ENCODE measurements at regions not wholly inside any gene's neighbourhood (a gene's known extent, or its start where the extent isn't known, plus 50 kb on each side); places are given as distances from the start of the nearest gene placed in this dataset.
A peak's percentile ranks its signal among the peaks of the same experiment; 100 is the strongest.

DNA sequence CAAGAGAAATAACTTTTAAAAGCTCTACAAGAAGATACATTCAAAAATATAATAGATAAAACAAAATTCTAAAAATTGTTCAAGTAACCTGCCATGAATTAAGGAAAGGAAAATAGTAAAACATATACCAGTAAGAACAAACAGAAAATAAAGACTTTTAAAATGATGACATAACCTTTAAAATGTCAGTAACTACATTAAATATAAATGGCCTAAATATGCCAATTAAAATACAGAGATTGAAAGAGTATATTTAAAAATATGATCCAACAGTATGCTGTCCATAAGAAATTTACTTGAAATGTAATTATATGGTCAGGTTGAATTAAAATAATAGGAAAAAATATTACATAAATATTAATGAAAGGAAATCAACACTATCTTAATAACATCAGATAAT, 911.7 kb upstream of the POU3F3 start:
- DNase-seq (ENCODE audit: insufficient read length, low spot score) (no peak), FAIRE-seq (no peak)
- TF ChIP-seq POLR2A (IDR thresholded peaks at IDR 0.05; ENCODE audit: low read depth, low read length) = no peak

DNA sequence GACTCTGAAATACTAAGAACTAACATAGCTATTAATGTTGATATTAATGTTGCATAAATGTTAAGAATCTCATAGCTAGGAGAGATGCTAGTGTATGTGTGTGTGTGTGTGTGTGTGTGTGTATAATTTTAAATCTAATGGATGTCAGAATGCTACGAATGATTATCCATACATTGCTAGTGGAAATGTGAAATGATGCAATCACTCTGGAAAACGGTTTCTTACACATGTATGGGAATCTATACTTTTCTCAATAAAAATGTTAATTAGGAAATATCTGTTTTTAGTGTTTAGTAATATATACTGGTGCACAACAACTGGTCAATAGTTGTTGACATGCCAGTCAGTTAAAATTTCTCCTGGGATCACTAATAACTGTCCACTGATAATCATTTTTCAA, 908.8 kb upstream of the POU3F3 start:
- DNase-seq (ENCODE audit: insufficient read length, low spot score) = no peak
- TF ChIP-seq POLR2A (IDR thresholded peaks at IDR 0.05; ENCODE audit: low read depth, low read length) = no peak
- no peak for FAIRE-seq

- FAIRE-seq = no peak
- no peak for TF ChIP-seq POLR2A (IDR thresholded peaks at IDR 0.05; ENCODE audit: low read depth, low read length)
- peak; percentile 1 for DNase-seq (ENCODE audit: insufficient read length, low spot score)
These were observed 894.5 kb upstream of the POU3F3 start for GRCh38 chr2:103959174-103960128.

DNA sequence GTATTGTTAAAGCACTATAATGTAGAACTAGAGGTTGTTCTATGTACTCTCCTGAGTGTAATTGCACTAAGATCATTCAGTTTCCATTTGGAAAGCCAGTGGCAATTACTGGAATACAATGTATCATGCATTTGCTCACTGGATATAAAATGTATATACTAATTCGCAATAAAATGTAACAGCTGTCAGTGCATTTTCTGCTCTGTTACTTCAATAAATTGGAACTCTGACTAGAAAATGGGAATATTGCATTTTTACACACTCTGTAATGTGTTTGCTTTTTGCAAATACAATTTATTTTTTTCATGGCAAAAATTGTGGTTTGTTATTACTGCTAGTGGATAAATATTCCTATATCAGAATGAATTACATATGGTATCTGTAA, 893.8 kb upstream of the POU3F3 start:
- DNase-seq (ENCODE audit: insufficient read length, low spot score) (no peak), FAIRE-seq (no peak)
- TF ChIP-seq POLR2A (IDR thresholded peaks at IDR 0.05; ENCODE audit: low read depth, low read length) = no peak

DNA sequence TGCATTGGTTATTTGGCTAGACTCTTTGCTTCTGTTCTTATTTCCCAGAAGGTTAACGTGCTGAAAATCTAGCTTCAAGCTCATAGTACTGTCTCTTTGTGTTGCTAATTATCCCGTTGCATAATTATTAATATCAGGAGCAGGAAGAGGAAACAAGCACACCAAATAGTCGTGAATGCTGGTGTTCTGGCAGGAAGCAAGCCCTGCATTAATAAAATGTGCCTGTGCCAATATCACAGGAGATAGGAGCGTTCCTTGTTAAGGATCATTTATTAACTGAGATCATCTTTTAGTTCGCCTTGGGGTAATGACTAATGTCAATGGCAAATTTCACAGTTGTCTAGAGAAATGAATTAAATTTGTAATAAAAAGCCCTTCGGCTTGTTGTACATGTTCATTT, 893.0 kb upstream of the POU3F3 start:
- FAIRE-seq = no peak
- TF ChIP-seq POLR2A (IDR thresholded peaks at IDR 0.05; ENCODE audit: low read depth, low read length) = no peak
- no peak for DNase-seq (ENCODE audit: insufficient read length, low spot score)

- no peak for TF ChIP-seq POLR2A (IDR thresholded peaks at IDR 0.05; ENCODE audit: low read depth, low read length)
- no peak for FAIRE-seq
These were observed 892.1 kb upstream of the POU3F3 start for GRCh38 chr2:103961862-103962261.

GRCh38 chr2:103962670-103963069, 891.2 kb upstream of the POU3F3 start:
- no peak for TF ChIP-seq POLR2A (IDR thresholded peaks at IDR 0.05; ENCODE audit: low read depth, low read length)
- FAIRE-seq = no peak
- no peak for DNase-seq (ENCODE audit: insufficient read length, low spot score)

More at GRCh38 chr2:103961862-103962261, 892.1 kb upstream of the POU3F3 start:
- no peak for DNase-seq (ENCODE audit: insufficient read length, low spot score)

DNA sequence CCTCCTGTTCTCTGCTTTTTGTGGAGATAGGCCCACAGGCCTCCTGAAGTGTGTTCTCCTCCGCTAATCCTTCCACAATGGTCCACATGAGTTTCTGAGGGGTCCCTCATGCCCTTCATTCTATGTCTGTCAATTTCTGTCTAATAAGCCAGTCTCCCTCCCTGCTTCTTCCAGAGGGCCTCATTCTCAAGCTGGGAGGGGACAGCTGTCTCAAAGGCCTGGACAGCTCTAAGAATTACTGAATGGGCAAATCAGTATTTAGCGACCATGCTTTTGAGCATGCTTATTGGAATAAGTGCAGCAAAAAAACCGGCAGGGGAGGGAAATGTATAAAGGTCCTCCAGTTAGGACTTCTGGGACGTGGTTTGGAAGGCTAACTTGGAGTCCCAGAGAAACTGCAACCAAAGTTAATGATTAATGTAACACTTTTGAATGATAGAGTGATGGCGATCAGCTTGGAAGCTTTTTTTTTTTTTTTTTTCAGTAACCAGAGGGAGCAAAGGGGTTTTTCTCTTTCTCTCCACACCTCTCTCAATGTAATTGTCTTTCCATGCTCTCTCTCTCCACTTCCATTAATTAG, 890.7 kb upstream of the POU3F3 start:
- FAIRE-seq (no peak), DNase-seq (ENCODE audit: insufficient read length, low spot score) (no peak)
- no peak for TF ChIP-seq POLR2A (IDR thresholded peaks at IDR 0.05; ENCODE audit: low read depth, low read length)

DNA sequence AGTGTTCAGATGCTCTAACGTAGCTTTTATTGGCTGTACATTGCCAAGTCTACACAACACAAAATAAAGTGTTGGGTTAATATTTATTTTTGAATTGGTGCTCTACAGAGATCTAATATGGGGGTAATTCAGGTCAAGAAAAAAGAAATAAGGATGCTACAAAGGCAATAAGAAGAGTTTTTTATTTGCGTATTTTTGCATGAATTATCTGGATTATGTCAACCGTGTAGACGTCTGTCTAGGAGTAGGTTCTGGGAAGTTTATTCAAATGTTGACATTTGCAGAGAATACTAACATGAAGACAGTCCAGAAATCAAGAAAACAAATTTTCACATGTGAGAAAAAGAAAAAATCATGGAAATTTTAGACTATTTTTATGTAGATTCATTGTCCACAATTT, 876.7 kb upstream of the POU3F3 start:
- FAIRE-seq = no peak
- TF ChIP-seq POLR2A (IDR thresholded peaks at IDR 0.05; ENCODE audit: low read depth, low read length) = no peak
- no peak for DNase-seq (ENCODE audit: insufficient read length, low spot score)

- no peak for TF ChIP-seq POLR2A (IDR thresholded peaks at IDR 0.05; ENCODE audit: low read depth, low read length)
- no peak for FAIRE-seq
- no peak for DNase-seq (ENCODE audit: insufficient read length, low spot score)
These were observed 876.2 kb upstream of the POU3F3 start for GRCh38 chr2:103977668-103978067.

DNA sequence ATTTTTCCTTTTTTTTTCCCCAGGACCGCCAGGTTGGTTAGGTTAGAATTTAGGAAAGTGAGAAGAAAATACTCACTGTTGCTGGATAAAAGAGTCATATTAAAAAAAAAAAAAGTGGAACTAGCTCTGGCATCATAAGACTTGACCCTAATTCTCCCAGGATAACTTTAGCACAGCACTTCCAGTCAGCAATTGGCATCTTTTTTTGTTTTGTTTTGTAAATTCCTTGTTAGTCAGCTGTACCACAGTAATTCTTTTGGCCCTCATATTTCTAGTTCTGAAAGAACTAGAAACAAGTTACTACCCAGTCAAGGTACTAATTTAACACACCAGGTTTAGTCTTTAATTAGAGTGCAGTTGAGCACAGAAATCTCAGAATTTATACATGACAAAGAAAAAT, 873.5 kb upstream of the POU3F3 start:
- no peak for FAIRE-seq
- DNase-seq (ENCODE audit: insufficient read length, low spot score) = no peak
- TF ChIP-seq POLR2A (IDR thresholded peaks at IDR 0.05; ENCODE audit: low read depth, low read length) = no peak

- no peak for TF ChIP-seq POLR2A (IDR thresholded peaks at IDR 0.05; ENCODE audit: low read depth, low read length)
- DNase-seq (ENCODE audit: insufficient read length, low spot score) = no peak
- no peak for FAIRE-seq
These were observed 871.2 kb upstream of the POU3F3 start for GRCh38 chr2:103982691-103983090.

GRCh38 chr2:103986001-103986400, 867.9 kb upstream of the POU3F3 start:
- no peak for FAIRE-seq
- no peak for DNase-seq (ENCODE audit: insufficient read length, low spot score)
- TF ChIP-seq POLR2A (IDR thresholded peaks at IDR 0.05; ENCODE audit: low read depth, low read length) = no peak

DNA sequence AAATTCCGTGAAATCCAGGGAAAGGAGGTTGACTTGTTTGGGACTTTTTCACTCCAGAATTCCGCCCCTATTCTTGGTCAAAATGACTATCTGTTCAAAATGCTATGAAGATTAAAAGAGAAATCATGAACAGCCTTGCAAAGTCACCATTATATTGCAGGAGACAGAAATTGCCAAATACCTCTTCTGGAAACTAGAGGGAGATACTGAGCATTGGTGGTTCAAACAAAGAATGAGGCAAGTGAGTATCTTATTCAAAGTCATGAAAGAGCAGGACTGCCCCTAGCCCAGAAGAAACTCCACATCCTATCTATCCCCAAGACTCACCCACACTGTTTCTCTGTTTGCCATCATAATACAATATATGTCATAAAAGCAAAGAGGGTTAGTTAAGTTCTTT, 862.3 kb upstream of the POU3F3 start:
- DNase-seq (ENCODE audit: insufficient read length, low spot score) (no peak), FAIRE-seq (no peak)
- TF ChIP-seq POLR2A (IDR thresholded peaks at IDR 0.05; ENCODE audit: low read depth, low read length) = no peak

GRCh38 chr2:104004821-104005220, 849.1 kb upstream of the POU3F3 start:
- no peak for TF ChIP-seq POLR2A (IDR thresholded peaks at IDR 0.05; ENCODE audit: low read depth, low read length)
- FAIRE-seq = no peak
- DNase-seq (ENCODE audit: insufficient read length, low spot score) = no peak

All from H54 (cell line).